Lower lobe of right lung (tissue), 2 donors: ENCODE measurements at regions not wholly inside any gene's neighbourhood (a gene's known extent, or its start where the extent isn't known, plus 50 kb on each side); places are given as distances from the start of the nearest gene placed in this dataset.

Source experiments
- ATAC-seq, 2 donors: fragments of 200-7000 bp; cut with Tn5 transposase; one replicate each; pipeline ENCODE4 v1.9.1; 2020 to 2022; ENCODE audit warnings: mild to moderate bottlenecking in 2 of 2, moderate library complexity in 2 of 2
- DNase-seq: peaks from one replicate; pipeline ENCODE4 v3.0.0-alpha.2; 2020
- H3K27ac ChIP-seq: fragments of 200-600 bp; one replicate; pipeline ENCODE4 v1.8.0; 2022
- H3K27me3 ChIP-seq: fragments of 200-600 bp; one replicate; pipeline ENCODE4 v1.8.0; 2022; ENCODE audit warnings: low read depth
- H3K36me3 ChIP-seq: fragments of 200-600 bp; one replicate; pipeline ENCODE4 v1.8.0; 2022; ENCODE audit warnings: mild to moderate bottlenecking
- H3K4me1 ChIP-seq: fragments of 200-600 bp; one replicate; pipeline ENCODE4 v1.8.0; 2022
- H3K4me3 ChIP-seq: fragments of 200-600 bp; one replicate; pipeline ENCODE4 v1.8.0; 2022; ENCODE audit warnings: mild to moderate bottlenecking
- H3K9me3 ChIP-seq: fragments of 200-600 bp; one replicate; pipeline ENCODE4 v1.8.0; 2022
- CTCF ChIP-seq: fragments of 200-600 bp; IDR thresholded peaks from one replicate; pipeline ENCODE4 v1.8.0; 2022; ENCODE audit warnings: antibody characterized with exemption, mild to moderate bottlenecking
- intact Hi-C: fragments of 100-400 bp; cut with DNase I; formaldehyde crosslinking; loops from one replicate; pipeline ENCODE4 v1.11.0; 2022
- donor health status: DM: no; HTN: yes; CAD: no; lungs with severe emphysema.

DNA sequence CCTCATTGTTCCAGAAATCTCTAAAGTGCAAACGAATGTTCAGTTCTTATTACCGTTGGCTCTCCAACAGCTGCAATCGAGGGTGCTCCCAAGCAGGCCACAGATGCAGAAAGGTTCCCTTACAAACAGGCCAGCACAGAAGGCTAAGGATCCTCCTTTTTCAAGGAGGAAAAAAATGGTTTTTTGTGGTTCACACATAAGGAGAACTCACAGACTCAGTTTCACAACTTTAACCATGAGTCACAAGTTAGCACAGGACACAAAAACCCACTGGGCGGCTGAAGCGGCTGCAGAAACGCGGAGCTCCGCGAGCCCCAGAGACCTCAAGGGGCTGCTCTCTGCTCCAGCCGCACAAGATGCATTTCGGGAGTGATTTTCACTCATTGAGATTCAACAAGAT is 98.2 kb upstream of the PRR5 start:
- DNase-seq (no peak), ATAC-seq (peak in 1 of 2 donors; percentile 45)
- no peaks in the 10 kb centered on the region for H3K36me3 ChIP-seq
- no peak overlapping the region for H3K27ac ChIP-seq
- TF ChIP-seq CTCF = no peak
- H3K9me3 ChIP-seq = no peaks in the 10 kb centered on the region
- H3K4me1 ChIP-seq = no peaks in the 10 kb centered on the region
- H3K4me3 ChIP-seq = no peak overlapping the region
- H3K27me3 ChIP-seq = peaks cover 6% of the 10 kb centered on the region
- intact Hi-C loops = no loop called here

DNA sequence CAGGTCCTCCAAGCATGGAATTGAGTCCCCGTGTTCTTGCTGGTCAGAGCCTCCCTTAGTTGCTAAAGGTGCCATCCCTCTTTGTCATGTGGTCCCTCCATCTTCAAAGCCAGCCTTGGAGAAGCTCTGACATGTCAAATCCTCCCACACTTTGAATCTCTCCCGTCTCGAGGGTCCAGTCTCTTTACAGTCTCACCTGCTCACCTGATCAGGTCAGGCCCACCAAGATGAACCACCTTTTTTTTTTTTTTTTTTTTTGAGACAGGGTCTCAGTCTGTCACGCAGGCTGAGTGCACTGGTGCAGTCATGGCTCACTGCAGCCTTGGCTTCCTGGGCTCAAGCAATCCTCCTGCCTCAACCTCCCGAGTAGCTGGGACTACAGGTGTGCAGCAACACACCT is 100.3 kb upstream of the PRR5 start:
- Histone ChIP-seq H3K27me3 (peaks cover 6% of the 10 kb centered on the region), H3K27ac (no peak overlapping the region), H3K4me1 (no peaks in the 10 kb centered on the region), H3K36me3 (no peaks in the 10 kb centered on the region), H3K4me3 (no peak overlapping the region), H3K9me3 (no peaks in the 10 kb centered on the region)
- ATAC-seq (no peak), DNase-seq (no peak)
- intact Hi-C loops = no loop called here
- no peak for TF ChIP-seq CTCF

- peaks cover 6% of the 10 kb centered on the region for H3K27me3 ChIP-seq
- no peak for TF ChIP-seq CTCF
- H3K4me3 ChIP-seq = no peak overlapping the region
- H3K9me3 ChIP-seq = no peaks in the 10 kb centered on the region
- DNase-seq = no peak
- H3K36me3 ChIP-seq = no peaks in the 10 kb centered on the region
- ATAC-seq = no peak
- H3K4me1 ChIP-seq = no peaks in the 10 kb centered on the region
- no peak overlapping the region for H3K27ac ChIP-seq
- intact Hi-C loops = no loop called here
These were observed 100.8 kb upstream of the PRR5 start for GRCh38 chr22:44601189-44601588.

DNA sequence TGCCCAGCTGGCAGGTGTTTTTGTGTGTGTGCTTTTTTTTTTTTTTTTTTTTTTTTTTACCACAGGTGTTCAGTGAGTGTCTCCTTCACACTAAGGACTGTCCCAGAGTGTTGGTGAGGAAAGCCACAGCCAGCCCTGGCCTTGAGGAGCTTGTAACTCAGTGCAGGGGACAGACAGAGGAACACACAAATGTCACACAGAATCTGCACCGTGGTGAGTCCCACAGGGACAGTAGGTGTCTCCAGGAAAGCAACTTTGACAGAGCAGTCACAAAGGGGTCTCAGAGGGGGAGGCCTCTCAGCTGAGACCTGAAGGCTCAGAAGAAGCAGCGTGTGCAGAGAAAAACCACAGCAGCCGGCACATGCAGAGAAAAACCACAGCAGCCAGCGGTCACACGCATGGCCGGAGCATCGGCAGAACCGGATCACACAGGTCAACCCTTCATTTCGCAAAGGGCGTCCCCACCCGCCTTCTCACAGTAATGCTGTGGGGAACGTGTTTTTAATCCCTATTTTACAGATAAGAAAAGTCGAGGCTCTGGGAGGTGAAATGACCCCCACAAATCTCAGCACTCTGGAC is 101.7 kb upstream of the PRR5 start:
- intact Hi-C loops = no loop called here
- TF ChIP-seq CTCF = no peak
- H3K27me3 ChIP-seq = peaks cover 9% of the 10 kb centered on the region

GRCh38 chr22:44599500-44600140 is 101.6 kb upstream of the RTL6 start:
- H3K27me3 ChIP-seq = peaks cover 13% of the 10 kb centered on the region
- DNase-seq = no peak
- H3K9me3 ChIP-seq = no peaks in the 10 kb centered on the region
- H3K27ac ChIP-seq = no peak overlapping the region
- no peaks in the 10 kb centered on the region for H3K36me3 ChIP-seq
- H3K4me3 ChIP-seq = no peak overlapping the region
- intact Hi-C loops = no loop called here
- TF ChIP-seq CTCF = no peak
- no peaks in the 10 kb centered on the region for H3K4me1 ChIP-seq
- no peak for ATAC-seq

More for the DNA sequence above, 101.7 kb upstream of the PRR5 start:
- no peaks in the 10 kb centered on the region for H3K36me3 ChIP-seq
- no peak for ATAC-seq
- H3K9me3 ChIP-seq = no peaks in the 10 kb centered on the region
- H3K4me1 ChIP-seq = no peaks in the 10 kb centered on the region
- no peak overlapping the region for H3K27ac ChIP-seq
- no peak for DNase-seq
- no peak overlapping the region for H3K4me3 ChIP-seq
